HG02884 (cell line): ENCODE measurements at regions not wholly inside any gene's neighbourhood (a gene's known extent, or its start where the extent isn't known, plus 50 kb on each side); places are given as distances from the start of the nearest gene placed in this dataset.
"Not testable (repeated sequence)": the region's sequence is repeated elsewhere in the genome, so short reads cannot be mapped to it uniquely, and the experiment has no call there.

Experiments
- ATAC-seq: cut with Tn5 transposase; IDR thresholded peaks from one replicate; pipeline ENCODE4 v1.9.1; 2021; ENCODE audit warnings: mild to moderate bottlenecking, moderate library complexity; ENCODE audit not compliant: unreplicated experiment

GRCh38 chr13:58324161-58324560 is 692.6 kb downstream of the PCDH17 start:
- no peak for ATAC-seq

GRCh38 chr13:58329746-58330145 is 698.2 kb downstream of the PCDH17 start:
- ATAC-seq, result no peak

GRCh38 chr13:58340895-58341294 is 709.4 kb downstream of the PCDH17 start:
- no peak for ATAC-seq

- ATAC-seq, result no peak
These were observed 709.8 kb downstream of the PCDH17 start for GRCh38 chr13:58341318-58341717.

- ATAC-seq, result no peak
These were observed 711.5 kb downstream of the PCDH17 start for GRCh38 chr13:58343076-58343475.

GRCh38 chr13:58352100-58352499 is 720.6 kb downstream of the PCDH17 start:
- not testable (repeated sequence) for ATAC-seq

GRCh38 chr13:58369936-58370335 is 738.4 kb downstream of the PCDH17 start:
- ATAC-seq, result no peak

- no peak for ATAC-seq
These were observed 744.8 kb downstream of the PCDH17 start for GRCh38 chr13:58376349-58376748.

GRCh38 chr13:58376775-58377174 is 745.2 kb downstream of the PCDH17 start:
- ATAC-seq, result no peak

GRCh38 chr13:58379221-58379620 is 747.7 kb downstream of the PCDH17 start:
- no peak for ATAC-seq

- not testable (repeated sequence) for ATAC-seq
These were observed 753.8 kb downstream of the PCDH17 start for GRCh38 chr13:58385336-58385735.

GRCh38 chr13:58397596-58398387 is 766.2 kb downstream of the PCDH17 start:
- no peak for ATAC-seq

- ATAC-seq, result no peak
These were observed 767.7 kb downstream of the PCDH17 start for GRCh38 chr13:58399263-58399662.

- ATAC-seq, result no peak
These were observed 775.0 kb downstream of the PCDH17 start for GRCh38 chr13:58406545-58406944.

GRCh38 chr13:58429917-58430316 is 798.4 kb downstream of the PCDH17 start:
- ATAC-seq, result no peak

GRCh38 chr13:58434943-58435342 is 803.4 kb downstream of the PCDH17 start:
- no peak for ATAC-seq

- no peak for ATAC-seq
These were observed 805.9 kb downstream of the PCDH17 start for GRCh38 chr13:58437427-58437826.

GRCh38 chr13:58446979-58447378 is 815.4 kb downstream of the PCDH17 start:
- ATAC-seq, result no peak

- ATAC-seq, result no peak
These were observed 820.6 kb downstream of the PCDH17 start for GRCh38 chr13:58452123-58452623.

- ATAC-seq, result no peak
These were observed 823.5 kb downstream of the PCDH17 start for GRCh38 chr13:58455094-58455493.

- no peak for ATAC-seq
These were observed 829.7 kb downstream of the PCDH17 start for GRCh38 chr13:58461217-58461616.

GRCh38 chr13:58463841-58464240 is 832.3 kb downstream of the PCDH17 start:
- no peak for ATAC-seq

GRCh38 chr13:58467176-58467575 is 835.6 kb downstream of the PCDH17 start:
- no peak for ATAC-seq
